T1000 (cell line): ENCODE measurements at regions not wholly inside any gene's neighbourhood (a gene's known extent, or its start where the extent isn't known, plus 50 kb on each side); places are given as distances from the start of the nearest gene placed in this dataset.
A peak's percentile ranks its signal among the peaks of the same experiment; 100 is the strongest.
"Not testable (repeated sequence)": the region's sequence is repeated elsewhere in the genome, so short reads cannot be mapped to it uniquely, and the experiment has no call there.

Experiments used
- DNase-seq: peaks from one replicate; lab custom pipeline; 2025; ENCODE audit warnings: mixed read lengths; lab: John Stamatoyannopoulos, UW

GRCh38 chr4:189090174-189090814, 850.4 kb upstream of the FRG1 start:
- no peak for DNase-seq

- no peak for DNase-seq
These were observed 848.1 kb upstream of the FRG1 start for GRCh38 chr4:189092581-189092980.

- no peak for DNase-seq
These were observed 844.6 kb upstream of the FRG1 start for GRCh38 chr4:189096108-189096507.

GRCh38 chr4:189096717-189097116, 844.0 kb upstream of the FRG1 start:
- DNase-seq = no peak

- no peak for DNase-seq
These were observed 841.6 kb upstream of the FRG1 start for GRCh38 chr4:189098932-189099696.

GRCh38 chr4:189113389-189113888, 827.2 kb upstream of the FRG1 start:
- no peak for DNase-seq

GRCh38 chr4:189117426-189117825, 823.2 kb upstream of the FRG1 start:
- DNase-seq = no peak

- no peak for DNase-seq
These were observed 819.3 kb upstream of the FRG1 start for GRCh38 chr4:189121336-189121735.

- no peak for DNase-seq
These were observed 816.4 kb upstream of the FRG1 start for GRCh38 chr4:189124149-189124758.

- DNase-seq = no peak
These were observed 815.9 kb upstream of the FRG1 start for GRCh38 chr4:189124791-189125190.

GRCh38 chr4:189126040-189126439, 814.6 kb upstream of the FRG1 start:
- no peak for DNase-seq

GRCh38 chr4:189128341-189128740, 812.3 kb upstream of the FRG1 start:
- DNase-seq = no peak

- DNase-seq = no peak
These were observed 811.5 kb upstream of the FRG1 start for GRCh38 chr4:189129044-189129694.

GRCh38 chr4:189131118-189131517, 809.6 kb upstream of the FRG1 start:
- DNase-seq = no peak

- no peak for DNase-seq
These were observed 804.2 kb upstream of the FRG1 start for GRCh38 chr4:189136462-189136861.

- peak; percentile 77 for DNase-seq
These were observed 797.3 kb upstream of the FRG1 start for GRCh38 chr4:189143263-189143952.

- DNase-seq = no peak
These were observed 793.4 kb upstream of the FRG1 start for GRCh38 chr4:189147005-189147929.

- DNase-seq = not testable (repeated sequence)
These were observed 785.6 kb upstream of the FRG1 start for GRCh38 chr4:189155083-189155482.

- DNase-seq = no peak
These were observed 778.4 kb upstream of the FRG1 start for GRCh38 chr4:189162073-189162789.

GRCh38 chr4:189162888-189163287, 777.8 kb upstream of the FRG1 start:
- no peak for DNase-seq
